DOHH2 (cell line): ENCODE measurements at regions not wholly inside any gene's neighbourhood (a gene's known extent, or its start where the extent isn't known, plus 50 kb on each side); places are given as distances from the start of the nearest gene placed in this dataset.

Experiments
- H3F3A ChIP-seq: fragments of 200-600 bp; sonication (generic), shearing (Covaris generic); 2 replicates; pipeline ENCODE4 v1.6.0; 2016; ENCODE audit warnings: antibody characterized with exemption, mild to moderate bottlenecking; ENCODE audit not compliant: control insufficient read depth, insufficient read depth
- H3K27ac ChIP-seq: fragments of 200-600 bp; sonication (generic); 2 replicates; pipeline ENCODE4 v1.5.1; 2014; ENCODE audit warnings: low read depth, mild to moderate bottlenecking, low read length, moderate library complexity
- H3K27me3 ChIP-seq: fragments of 200-600 bp; sonication (generic); 2 replicates; pipeline ENCODE4 v1.6.1; 2014; ENCODE audit warnings: mild to moderate bottlenecking, low read length, mixed read lengths; ENCODE audit not compliant: control insufficient read depth
- H3K36me3 ChIP-seq: fragments of 200-600 bp; sonication (generic); 2 replicates; pipeline ENCODE4 v1.6.1; 2014; ENCODE audit warnings: mild to moderate bottlenecking, low read length, moderate library complexity, mixed read lengths; ENCODE audit not compliant: control insufficient read depth
- H3K4me1 ChIP-seq: fragments of 200-600 bp; sonication (generic); 2 replicates; pipeline ENCODE4 v1.6.1; 2014; ENCODE audit warnings: mild to moderate bottlenecking, low read length, mixed read lengths; ENCODE audit not compliant: control insufficient read depth
- H3K4me2 ChIP-seq: fragments of 200-600 bp; sonication (generic); 2 replicates; pipeline ENCODE4 v1.6.0; 2014; ENCODE audit warnings: mild to moderate bottlenecking, low read length, moderate library complexity
- H3K4me3 ChIP-seq: fragments of 200-600 bp; sonication (generic); 2 replicates; pipeline ENCODE4 v1.5.1; 2014; ENCODE audit warnings: mild to moderate bottlenecking, low read length, mixed read lengths
- H3K79me2 ChIP-seq: fragments of 200-600 bp; sonication (generic); 2 replicates; pipeline ENCODE4 v1.6.1; 2014; ENCODE audit warnings: mild to moderate bottlenecking, low read length, mixed read lengths; ENCODE audit not compliant: control insufficient read depth
- H3K9me2 ChIP-seq: fragments of 200-600 bp; sonication (generic); replicated peaks from 2 replicates; pipeline ENCODE4 v1.6.1; 2014; ENCODE audit warnings: mild to moderate bottlenecking, low read length, mixed read lengths; ENCODE audit not compliant: control insufficient read depth
- H3K9me3 ChIP-seq: fragments of 200-600 bp; sonication (generic); 2 replicates; pipeline ENCODE4 v1.6.1; 2014; ENCODE audit warnings: antibody characterized with exemption, low read length, mixed read lengths; ENCODE audit not compliant: control insufficient read depth, insufficient read depth
- H4K20me1 ChIP-seq: fragments of 200-600 bp; sonication (generic); 2 replicates; pipeline ENCODE4 v1.6.0; 2014; ENCODE audit warnings: low read depth, mild to moderate bottlenecking, antibody characterized with exemption, low read length, moderate library complexity; ENCODE audit not compliant: control insufficient read depth, insufficient read depth
- EZH2phosphoT487 ChIP-seq: fragments of 200-600 bp; sonication (generic); IDR thresholded peaks from 2 replicates; pipeline ENCODE4 v1.6.1; 2017; ENCODE audit warnings: borderline replicate concordance, mild to moderate bottlenecking, antibody characterized with exemption, low read length, moderate library complexity, mixed read lengths
- TF ChIP-seq, protein P1 (sequence below): fragments of 200-600 bp; sonication (generic); IDR thresholded peaks from one replicate; pipeline ENCODE4 v1.5.1; 2014; ENCODE audit warnings: antibody characterized with exemption, mild to moderate bottlenecking, low read depth, low read length; ENCODE audit not compliant: poor library complexity, severe bottlenecking

- no peaks in the 10 kb centered on the region; the same call in 1 of the 2 replicates for H3K27me3 ChIP-seq
- H3K4me1 ChIP-seq, result no peaks in the 10 kb centered on the region
- H3K36me3 ChIP-seq, result no peaks in the 10 kb centered on the region
- H3K4me2 ChIP-seq, result no peak overlapping the region
- no peaks in the 10 kb centered on the region for H3K9me3 ChIP-seq
- TF ChIP-seq, protein P1, sequence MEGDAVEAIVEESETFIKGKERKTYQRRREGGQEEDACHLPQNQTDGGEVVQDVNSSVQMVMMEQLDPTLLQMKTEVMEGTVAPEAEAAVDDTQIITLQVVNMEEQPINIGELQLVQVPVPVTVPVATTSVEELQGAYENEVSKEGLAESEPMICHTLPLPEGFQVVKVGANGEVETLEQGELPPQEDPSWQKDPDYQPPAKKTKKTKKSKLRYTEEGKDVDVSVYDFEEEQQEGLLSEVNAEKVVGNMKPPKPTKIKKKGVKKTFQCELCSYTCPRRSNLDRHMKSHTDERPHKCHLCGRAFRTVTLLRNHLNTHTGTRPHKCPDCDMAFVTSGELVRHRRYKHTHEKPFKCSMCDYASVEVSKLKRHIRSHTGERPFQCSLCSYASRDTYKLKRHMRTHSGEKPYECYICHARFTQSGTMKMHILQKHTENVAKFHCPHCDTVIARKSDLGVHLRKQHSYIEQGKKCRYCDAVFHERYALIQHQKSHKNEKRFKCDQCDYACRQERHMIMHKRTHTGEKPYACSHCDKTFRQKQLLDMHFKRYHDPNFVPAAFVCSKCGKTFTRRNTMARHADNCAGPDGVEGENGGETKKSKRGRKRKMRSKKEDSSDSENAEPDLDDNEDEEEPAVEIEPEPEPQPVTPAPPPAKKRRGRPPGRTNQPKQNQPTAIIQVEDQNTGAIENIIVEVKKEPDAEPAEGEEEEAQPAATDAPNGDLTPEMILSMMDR, result peak; percentile 62
- TF ChIP-seq EZH2phosphoT487, result no peak
- H3K27ac ChIP-seq, result no peak overlapping the region
- H3K4me3 ChIP-seq, result no peak overlapping the region
- no peaks in the 10 kb centered on the region for H3K79me2 ChIP-seq
- H3K9me2 ChIP-seq, result no peaks in the 10 kb centered on the region
- H3F3A ChIP-seq, result no peaks in the 10 kb centered on the region
- H4K20me1 ChIP-seq, result no peaks in the 10 kb centered on the region
These were observed 121.1 kb upstream of the NANOGP8 start for GRCh38 chr15:35206060-35206675.

GRCh38 chr15:35198197-35198596 lies 113.1 kb upstream of the NANOGP8 start:
- TF ChIP-seq, protein P1, result no peak
- no peak for TF ChIP-seq EZH2phosphoT487
- H3K4me1 ChIP-seq, result no peaks in the 10 kb centered on the region
- no peak overlapping the region for H3K4me2 ChIP-seq
- H3K27ac ChIP-seq, result no peak overlapping the region
- H3F3A ChIP-seq, result no peaks in the 10 kb centered on the region
- H3K27me3 ChIP-seq, result no peaks in the 10 kb centered on the region
- H3K79me2 ChIP-seq, result no peaks in the 10 kb centered on the region
- no peaks in the 10 kb centered on the region for H3K9me3 ChIP-seq
- H4K20me1 ChIP-seq, result no peaks in the 10 kb centered on the region
- no peak overlapping the region for H3K4me3 ChIP-seq
- no peaks in the 10 kb centered on the region for H3K36me3 ChIP-seq
- no peaks in the 10 kb centered on the region for H3K9me2 ChIP-seq

- Histone ChIP-seq H3F3A (no peaks in the 10 kb centered on the region), H3K4me1 (no peaks in the 10 kb centered on the region), H3K27me3 (no peaks in the 10 kb centered on the region), H3K9me2 (no peaks in the 10 kb centered on the region), H3K79me2 (no peaks in the 10 kb centered on the region), H3K4me2 (no peak overlapping the region), H3K4me3 (no peak overlapping the region), H3K36me3 (no peaks in the 10 kb centered on the region), H4K20me1 (no peaks in the 10 kb centered on the region), H3K27ac (no peak overlapping the region), H3K9me3 (no peaks in the 10 kb centered on the region)
- TF ChIP-seq EZH2phosphoT487, result no peak
- TF ChIP-seq, protein P1, result no peak
These were observed 112.7 kb upstream of the NANOGP8 start for GRCh38 chr15:35197754-35198153.
